ENCODE measurements at regions not wholly inside any gene's neighbourhood (a gene's known extent, or its start where the extent isn't known, plus 50 kb on each side); places are given as distances from the start of the nearest gene placed in this dataset.

- TF ChIP-seq ZNF274 (IDR thresholded peaks at IDR 0.05; ENCODE audit: low read depth, low read length): no peak
- no peak for TF ChIP-seq YY1 (IDR thresholded peaks at IDR 0.05; ENCODE audit: insufficient read depth, insufficient read length)
Observed at GRCh38 chr3:127134466-127134865, 58.5 kb upstream of the PRR23E start.

All from NT2/D1 (cell line).